Activated CD4-positive, alpha-beta T cell treated with anti-CD3 and anti-CD28 coated beads, Interleukin-2, Interleukin-6, amounts not matched to agents 100 ng/mL and 50 ng/mL, durations not matched to agents 16 hours and 8 hours (primary cell): ENCODE measurements at regions not wholly inside any gene's neighbourhood (a gene's known extent, or its start where the extent isn't known, plus 50 kb on each side); places are given as distances from the start of the nearest gene placed in this dataset.
"Not testable (repeated sequence)": the region's sequence is repeated elsewhere in the genome, so short reads cannot be mapped to it uniquely, and the experiment has no call there.

Source experiments
- DNase-seq: peaks from one replicate; pipeline ENCODE4 v3.0.0-alpha.2; 2020

- no peak for DNase-seq
Measured at GRCh38 chr5:155116456-155117251, 103.1 kb downstream of the KIF4B start.

GRCh38 chr5:155125551-155126095 is 112.1 kb downstream of the KIF4B start:
- no peak for DNase-seq

- DNase-seq, result no peak
Measured at GRCh38 chr5:155126573-155126972, 113.0 kb downstream of the KIF4B start.

DNA sequence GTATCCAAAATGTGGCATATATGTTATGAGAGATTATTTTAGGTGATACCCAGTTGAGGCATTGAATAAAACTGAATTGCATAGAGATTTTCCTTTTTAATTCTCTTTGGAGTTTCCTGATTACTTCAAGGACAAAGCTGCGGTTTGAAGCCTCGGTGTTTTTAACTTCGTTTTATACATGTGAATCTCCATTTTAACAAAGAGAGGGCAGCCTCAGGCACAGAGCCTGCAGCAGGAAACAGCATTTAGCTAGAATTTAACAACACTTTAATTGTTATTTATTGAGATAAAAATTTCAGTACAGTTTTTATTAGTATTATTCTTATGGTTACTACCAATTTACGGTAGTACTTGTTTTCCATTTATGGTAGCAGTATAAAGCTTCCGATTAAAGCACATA is 114.0 kb downstream of the KIF4B start:
- no peak for DNase-seq

GRCh38 chr5:155128786-155129512 is 115.4 kb downstream of the KIF4B start:
- no peak for DNase-seq

- DNase-seq, result no peak
Measured at GRCh38 chr5:155129513-155129880, 115.9 kb downstream of the KIF4B start.

- no peak for DNase-seq
Measured at GRCh38 chr5:155134130-155134529, 120.6 kb downstream of the KIF4B start.

- DNase-seq, result no peak
Measured at GRCh38 chr5:155136216-155136850, 122.8 kb downstream of the KIF4B start.

DNA sequence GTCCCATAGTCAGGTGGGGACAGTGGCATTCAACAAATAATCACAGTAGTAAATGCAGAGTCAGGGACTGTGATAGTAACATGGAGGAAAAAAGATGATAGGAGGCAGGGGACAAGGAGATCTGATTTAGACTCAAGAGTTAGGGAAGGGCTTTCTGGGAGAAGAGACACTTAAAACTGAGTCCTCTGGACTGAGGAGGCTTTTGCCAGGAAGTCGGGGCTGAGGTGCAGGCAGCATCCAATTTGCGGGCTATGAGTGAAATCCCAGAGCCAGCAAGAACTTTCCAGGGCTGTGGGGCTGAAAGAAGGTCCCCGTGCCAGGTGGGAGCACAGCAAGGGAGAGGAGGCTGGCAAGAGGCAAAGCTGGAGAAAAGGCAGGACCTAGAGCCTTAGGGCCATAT is 124.1 kb downstream of the KIF4B start:
- DNase-seq, result no peak

- no peak for DNase-seq
Measured at GRCh38 chr5:155140646-155141045, 127.1 kb downstream of the KIF4B start.

DNA sequence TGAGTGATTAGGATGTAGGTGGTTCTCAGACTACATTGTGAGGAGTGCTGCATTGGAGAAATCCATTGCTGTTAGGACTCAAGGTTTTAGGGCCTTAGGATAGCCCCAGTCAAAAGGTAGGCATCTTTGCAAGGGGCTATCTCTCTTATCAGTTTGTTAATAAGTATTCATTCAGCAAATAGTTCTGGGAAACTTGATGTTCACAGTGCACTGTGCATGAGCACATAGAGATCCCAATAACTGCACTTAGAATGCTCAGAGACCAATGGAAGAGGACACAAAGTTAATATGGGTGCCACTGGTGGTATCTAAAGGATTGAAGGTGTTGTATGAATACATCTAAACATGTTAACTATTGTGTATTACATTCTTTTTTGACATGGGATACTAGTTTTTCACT is 131.4 kb downstream of the KIF4B start:
- no peak for DNase-seq

- no peak for DNase-seq
Measured at GRCh38 chr5:155147222-155147621, 133.7 kb downstream of the KIF4B start.

DNA sequence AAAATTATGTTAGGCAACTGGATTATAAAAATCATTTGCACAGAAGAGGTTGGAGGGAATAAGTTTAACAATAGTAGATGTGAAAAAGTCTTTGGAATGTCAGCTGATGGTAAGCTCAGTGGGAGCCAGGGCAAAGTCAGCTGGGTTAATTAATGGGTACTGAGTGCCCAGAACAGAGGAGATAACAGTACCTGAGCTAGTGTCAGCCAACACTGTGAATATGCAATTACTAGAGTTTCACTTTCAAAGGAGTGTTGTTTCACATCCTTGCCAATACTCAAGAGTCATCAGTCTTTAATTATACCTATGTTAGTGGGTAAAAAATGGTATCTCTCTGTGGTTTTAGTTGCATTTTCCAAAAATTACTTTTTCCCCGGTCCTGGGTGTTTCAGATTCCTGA is 135.1 kb downstream of the KIF4B start:
- no peak for DNase-seq

- DNase-seq, result no peak
Measured at GRCh38 chr5:155150012-155150411, 136.5 kb downstream of the KIF4B start.

GRCh38 chr5:155154973-155155372 is 141.4 kb downstream of the KIF4B start:
- no peak for DNase-seq

- not testable (repeated sequence) for DNase-seq
Measured at GRCh38 chr5:155163084-155163483, 149.5 kb downstream of the KIF4B start.

DNA sequence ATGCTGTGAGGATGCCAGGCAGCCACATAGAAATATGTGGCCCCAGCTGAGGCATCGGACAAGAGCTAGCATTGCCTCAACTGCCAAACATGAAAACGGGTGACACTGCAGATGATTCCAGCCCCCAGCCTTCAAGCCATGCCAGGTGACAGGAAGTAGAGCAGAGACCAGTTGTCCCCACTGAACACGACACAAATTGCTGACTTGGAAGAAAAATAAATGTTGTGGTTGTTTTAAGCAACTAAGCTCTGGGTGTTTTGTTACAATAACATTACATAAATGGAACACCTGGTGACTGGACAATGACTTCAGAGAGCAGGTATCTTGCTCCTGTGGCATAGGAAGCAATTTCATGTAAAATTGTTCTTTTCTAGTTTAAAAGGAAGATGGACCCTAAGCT is 154.2 kb downstream of the KIF4B start:
- no peak for DNase-seq

GRCh38 chr5:155181542-155181941 is 168.0 kb downstream of the KIF4B start:
- no peak for DNase-seq

- no peak for DNase-seq
Measured at GRCh38 chr5:155189476-155189875, 175.9 kb downstream of the KIF4B start.

- no peak for DNase-seq
Measured at GRCh38 chr5:155189981-155190380, 176.4 kb downstream of the KIF4B start.

DNA sequence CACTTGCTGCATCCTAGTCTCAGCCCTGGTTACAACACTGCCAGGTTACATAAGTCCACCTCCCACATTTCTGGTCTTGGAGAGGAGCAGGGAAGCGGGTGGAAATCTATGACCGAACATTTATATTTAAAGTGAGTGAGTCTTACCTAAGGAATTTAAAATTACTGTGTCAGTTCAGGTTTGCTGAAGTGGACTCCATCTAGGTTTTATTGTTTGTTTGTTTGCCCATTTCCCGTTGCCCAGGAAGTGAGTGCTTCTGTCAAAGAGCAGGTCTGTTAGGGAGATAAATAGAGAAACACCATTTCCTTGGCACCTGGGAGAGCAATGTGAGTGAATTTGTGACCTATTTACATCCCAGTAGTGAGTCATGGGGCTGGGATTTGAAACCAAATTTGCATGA is 179.5 kb downstream of the KIF4B start:
- no peak for DNase-seq

DNA sequence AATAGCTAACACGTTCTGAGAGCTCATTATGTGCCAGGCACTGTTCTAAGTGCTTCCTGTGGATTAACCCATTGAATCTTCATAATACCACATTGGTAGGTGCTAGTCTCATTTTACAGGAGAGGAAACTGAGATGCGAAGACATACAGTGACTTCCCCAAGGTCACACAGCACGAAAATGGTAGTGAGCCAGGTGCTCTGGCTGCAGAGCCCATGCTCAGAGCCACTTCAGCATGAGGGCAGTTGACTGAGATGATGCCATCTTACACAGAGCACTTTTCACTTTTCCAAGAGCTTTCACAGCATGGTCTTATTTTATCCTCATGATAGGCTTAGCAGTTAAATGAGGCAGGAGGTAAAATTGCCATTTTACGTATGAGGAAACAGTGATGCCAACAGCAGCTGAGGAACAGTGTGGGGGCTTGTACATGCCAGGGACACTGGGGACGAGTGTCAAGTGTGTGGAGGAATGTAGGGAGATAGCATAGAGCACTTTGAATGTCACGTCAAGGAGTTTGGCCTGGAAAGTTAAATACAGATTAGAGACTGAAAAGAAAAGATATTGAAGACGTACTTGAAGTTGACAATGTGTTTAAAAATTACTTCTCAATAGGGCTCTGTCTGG is 180.0 kb downstream of the KIF4B start:
- no peak for DNase-seq

DNA sequence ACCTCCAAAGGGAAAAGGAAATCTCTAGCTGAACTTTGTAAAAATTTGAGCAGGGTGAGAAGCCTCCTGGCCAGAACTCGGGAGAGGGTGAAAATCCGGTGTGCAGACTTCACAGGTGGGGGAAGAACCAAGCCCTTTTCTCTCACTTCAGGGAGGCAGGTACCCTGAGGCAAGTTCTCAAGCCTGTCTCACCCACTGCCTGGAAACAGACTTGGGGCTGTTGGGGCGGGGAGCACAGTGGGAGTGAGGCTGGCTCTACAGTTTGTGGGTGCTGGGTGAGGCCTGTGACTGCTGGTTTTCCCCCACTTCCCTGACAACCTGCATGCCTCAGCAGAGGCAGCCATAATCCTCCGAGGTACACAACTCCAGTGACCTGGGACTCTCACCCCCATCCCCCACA is 187.1 kb downstream of the KIF4B start:
- DNase-seq, result no peak
